ENCODE measurements at regions not wholly inside any gene's neighbourhood (a gene's known extent, or its start where the extent isn't known, plus 50 kb on each side); places are given as distances from the start of the nearest gene placed in this dataset.

- ChIA-PET POLR2A (no interaction called here), CTCF (no interaction called here)
- TF ChIP-seq CTCF (IDR thresholded peaks at IDR 0.05; ENCODE audit: control extremely low read depth, extremely low read depth, low read depth, missing control alignments), result no peak
- DNase-seq (ENCODE audit: extremely low spot score), result no peak
Observed at GRCh38 chr14:98167275-98167674, 1104.7 kb downstream of the BCL11B start.

- POLR2A ChIA-PET, result no interaction called here
- CTCF ChIA-PET, result no interaction called here
- no peak for DNase-seq (ENCODE audit: extremely low spot score)
- no peak for TF ChIP-seq CTCF (IDR thresholded peaks at IDR 0.05; ENCODE audit: control extremely low read depth, extremely low read depth, low read depth, missing control alignments)
Observed at GRCh38 chr14:98167705-98168104, 1104.3 kb downstream of the BCL11B start.

GRCh38 chr14:98168211-98168985, 1103.6 kb downstream of the BCL11B start:
- CTCF ChIA-PET, result no interaction called here
- no peak for DNase-seq (ENCODE audit: extremely low spot score)
- TF ChIP-seq CTCF (IDR thresholded peaks at IDR 0.05; ENCODE audit: control extremely low read depth, extremely low read depth, low read depth, missing control alignments), result no peak
- POLR2A ChIA-PET, result no interaction called here

- ChIA-PET CTCF (interaction anchor here (1.1 kb wide), 1 partner anchor 21 kb away, joined by 4 read pairs; no protein-coding TSS in a partner anchor), POLR2A (no interaction called here)
- DNase-seq (ENCODE audit: extremely low spot score), result no peak
- no peak for TF ChIP-seq CTCF (IDR thresholded peaks at IDR 0.05; ENCODE audit: control extremely low read depth, extremely low read depth, low read depth, missing control alignments)
Observed at GRCh38 chr14:98169170-98169587, 1102.8 kb downstream of the BCL11B start.

- no peak for DNase-seq (ENCODE audit: extremely low spot score)
- ChIA-PET POLR2A (no interaction called here), CTCF (no interaction called here)
- no peak for TF ChIP-seq CTCF (IDR thresholded peaks at IDR 0.05; ENCODE audit: control extremely low read depth, extremely low read depth, low read depth, missing control alignments)
Observed at GRCh38 chr14:98170575-98170974, 1101.4 kb downstream of the BCL11B start.

- ChIA-PET CTCF (no interaction called here), POLR2A (no interaction called here)
- no peak for TF ChIP-seq CTCF (IDR thresholded peaks at IDR 0.05; ENCODE audit: control extremely low read depth, extremely low read depth, low read depth, missing control alignments)
- no peak for DNase-seq (ENCODE audit: extremely low spot score)
Observed at GRCh38 chr14:98171654-98172053, 1100.3 kb downstream of the BCL11B start.
